GM08714 (cell line): ENCODE measurements at regions not wholly inside any gene's neighbourhood (a gene's known extent, or its start where the extent isn't known, plus 50 kb on each side); places are given as distances from the start of the nearest gene placed in this dataset.
"Not testable (repeated sequence)": the region's sequence is repeated elsewhere in the genome, so short reads cannot be mapped to it uniquely, and the experiment has no call there.

ENCODE experiments used
- H3K4me3 ChIP-seq: fragments of 200-500 bp; sonication (Bioruptor generic); 2 replicates; pipeline ENCODE4 v1.5.1; 2014; ENCODE audit warnings: mild to moderate bottlenecking, low read length, inconsistent platforms
- ZNF274 ChIP-seq: IDR thresholded peaks from 2 replicates; pipeline ENCODE4 v1.6.1; 2012; ENCODE audit warnings: mild to moderate bottlenecking, low read depth, low read length

GRCh38 chr6:157753291-157753690 lies 69.8 kb upstream of the SNX9 start:
- no peak for TF ChIP-seq ZNF274
- H3K4me3 ChIP-seq: no peak overlapping the region

- not testable (repeated sequence) for H3K4me3 ChIP-seq
Measured at GRCh38 chr6:157753801-157754200, 69.2 kb upstream of the SNX9 start.

GRCh38 chr6:157754351-157754750 lies 68.7 kb upstream of the SNX9 start:
- no peak overlapping the region for H3K4me3 ChIP-seq
- TF ChIP-seq ZNF274: no peak

- no peak for TF ChIP-seq ZNF274
- H3K4me3 ChIP-seq: no peak overlapping the region
Measured at GRCh38 chr6:157755032-157755745, 67.9 kb upstream of the SNX9 start.

- no peak overlapping the region for H3K4me3 ChIP-seq
- no peak for TF ChIP-seq ZNF274
Measured at GRCh38 chr6:157755746-157756411, 67.2 kb upstream of the SNX9 start.

GRCh38 chr6:157756708-157757429 lies 66.2 kb upstream of the SNX9 start:
- no peak overlapping the region for H3K4me3 ChIP-seq
- no peak for TF ChIP-seq ZNF274

- no peak for TF ChIP-seq ZNF274
- H3K4me3 ChIP-seq: no peak overlapping the region
Measured at GRCh38 chr6:157757430-157758403, 65.3 kb upstream of the SNX9 start.

- H3K4me3 ChIP-seq: no peak overlapping the region
- TF ChIP-seq ZNF274: no peak
Measured at GRCh38 chr6:157758516-157759023, 64.5 kb upstream of the SNX9 start.

- no peak for TF ChIP-seq ZNF274
- no peak overlapping the region for H3K4me3 ChIP-seq
Measured at GRCh38 chr6:157759028-157759427, 64.0 kb upstream of the SNX9 start.

GRCh38 chr6:157760137-157760536 lies 62.9 kb upstream of the SNX9 start:
- TF ChIP-seq ZNF274: no peak
- no peak overlapping the region for H3K4me3 ChIP-seq

- no peak overlapping the region for H3K4me3 ChIP-seq
- TF ChIP-seq ZNF274: no peak
Measured at GRCh38 chr6:157760589-157761330, 62.3 kb upstream of the SNX9 start.

- no peak overlapping the region for H3K4me3 ChIP-seq
- no peak for TF ChIP-seq ZNF274
Measured at GRCh38 chr6:157761331-157761921, 61.6 kb upstream of the SNX9 start.

- no peak overlapping the region for H3K4me3 ChIP-seq
- no peak for TF ChIP-seq ZNF274
Measured at GRCh38 chr6:157761926-157762325, 61.1 kb upstream of the SNX9 start.
